GM19468 (cell line): ENCODE measurements at regions not wholly inside any gene's neighbourhood (a gene's known extent, or its start where the extent isn't known, plus 50 kb on each side); places are given as distances from the start of the nearest gene placed in this dataset.
"Not testable (repeated sequence)": the region's sequence is repeated elsewhere in the genome, so short reads cannot be mapped to it uniquely, and the experiment has no call there.

ENCODE experiments used
- ATAC-seq: cut with Tn5 transposase; IDR thresholded peaks from one replicate; pipeline ENCODE4 v1.9.1; 2021; ENCODE audit warnings: mild to moderate bottlenecking, moderate library complexity, moderate number of reproducible peaks; ENCODE audit not compliant: unreplicated experiment; ENCODE audit errors: extremely low read depth

GRCh38 chr1:172833954-172834353 is 175.1 kb downstream of the FASLG start:
- ATAC-seq = no peak

GRCh38 chr1:172834609-172835008 is 175.7 kb downstream of the FASLG start:
- no peak for ATAC-seq

GRCh38 chr1:172835834-172836233 is 176.9 kb downstream of the FASLG start:
- ATAC-seq = no peak

GRCh38 chr1:172837816-172838679 is 179.1 kb downstream of the FASLG start:
- ATAC-seq = no peak

GRCh38 chr1:172838680-172839313 is 179.9 kb downstream of the FASLG start:
- no peak for ATAC-seq

- ATAC-seq = not testable (repeated sequence)
Measured at GRCh38 chr1:172839639-172840038, 180.7 kb downstream of the FASLG start.

GRCh38 chr1:172843444-172843843 is 184.5 kb downstream of the FASLG start:
- no peak for ATAC-seq

GRCh38 chr1:172845371-172845770 is 186.5 kb downstream of the FASLG start:
- ATAC-seq = no peak

GRCh38 chr1:172845865-172846264 is 187.0 kb downstream of the FASLG start:
- no peak for ATAC-seq

- ATAC-seq = not testable (repeated sequence)
Measured at GRCh38 chr1:172847814-172848213, 188.9 kb downstream of the FASLG start.

GRCh38 chr1:172849653-172850052 is 190.8 kb downstream of the FASLG start:
- no peak for ATAC-seq

GRCh38 chr1:172851077-172851476 is 192.2 kb downstream of the FASLG start:
- no peak for ATAC-seq

- ATAC-seq = no peak
Measured at GRCh38 chr1:172851856-172852255, 193.0 kb downstream of the FASLG start.

GRCh38 chr1:172855983-172856382 is 194.8 kb downstream of the TNFSF18 start:
- not testable (repeated sequence) for ATAC-seq

GRCh38 chr1:172863031-172863430 is 187.7 kb downstream of the TNFSF18 start:
- ATAC-seq = no peak

GRCh38 chr1:172867216-172867818 is 183.4 kb downstream of the TNFSF18 start:
- no peak for ATAC-seq

GRCh38 chr1:172870901-172871606 is 179.7 kb downstream of the TNFSF18 start:
- no peak for ATAC-seq

GRCh38 chr1:172874950-172875349 is 175.8 kb downstream of the TNFSF18 start:
- peak; percentile 28 for ATAC-seq

GRCh38 chr1:172875892-172876291 is 174.8 kb downstream of the TNFSF18 start:
- ATAC-seq = no peak

- ATAC-seq = no peak
Measured at GRCh38 chr1:172882385-172882784, 168.4 kb downstream of the TNFSF18 start.
